ENCODE measurements at regions not wholly inside any gene's neighbourhood (a gene's known extent, or its start where the extent isn't known, plus 50 kb on each side); places are given as distances from the start of the nearest gene placed in this dataset.
"Not testable (repeated sequence)": the region's sequence is repeated elsewhere in the genome, so short reads cannot be mapped to it uniquely, and the experiment has no call there.

GRCh38 chr1:168826269-168826668 is 97.3 kb upstream of the DPT start:
- DNase-seq (ENCODE audit: low read depth): no peak

GRCh38 chr1:168827557-168827956 is 98.6 kb upstream of the DPT start:
- no peak for DNase-seq (ENCODE audit: low read depth)

GRCh38 chr1:168829876-168830275 is 100.9 kb upstream of the DPT start:
- no peak for DNase-seq (ENCODE audit: low read depth)

- DNase-seq (ENCODE audit: low read depth): no peak
Observed at GRCh38 chr1:168830562-168830961, 101.6 kb upstream of the DPT start.

- no peak for DNase-seq (ENCODE audit: low read depth)
Observed at GRCh38 chr1:168832661-168833060, 103.7 kb upstream of the DPT start.

DNA sequence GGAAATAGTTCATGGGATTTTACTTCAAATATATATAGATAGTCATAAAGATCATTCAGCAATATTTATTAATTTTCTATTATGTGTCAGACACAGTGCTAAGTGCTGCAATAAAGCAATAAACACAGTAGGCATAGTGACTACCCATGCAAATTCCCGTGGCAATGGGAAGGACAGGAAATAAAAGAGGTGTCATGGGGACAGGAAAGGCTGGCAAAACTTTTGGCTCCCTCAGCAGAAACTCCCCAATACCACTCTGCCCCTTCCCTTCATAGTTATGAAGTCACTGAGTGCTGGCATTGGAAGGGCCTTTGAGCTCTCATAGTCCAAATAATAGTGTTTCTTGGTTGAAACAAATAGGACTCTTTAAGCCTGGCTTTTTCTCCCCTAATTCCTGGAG is 104.4 kb upstream of the DPT start:
- no peak for DNase-seq (ENCODE audit: low read depth)

DNA sequence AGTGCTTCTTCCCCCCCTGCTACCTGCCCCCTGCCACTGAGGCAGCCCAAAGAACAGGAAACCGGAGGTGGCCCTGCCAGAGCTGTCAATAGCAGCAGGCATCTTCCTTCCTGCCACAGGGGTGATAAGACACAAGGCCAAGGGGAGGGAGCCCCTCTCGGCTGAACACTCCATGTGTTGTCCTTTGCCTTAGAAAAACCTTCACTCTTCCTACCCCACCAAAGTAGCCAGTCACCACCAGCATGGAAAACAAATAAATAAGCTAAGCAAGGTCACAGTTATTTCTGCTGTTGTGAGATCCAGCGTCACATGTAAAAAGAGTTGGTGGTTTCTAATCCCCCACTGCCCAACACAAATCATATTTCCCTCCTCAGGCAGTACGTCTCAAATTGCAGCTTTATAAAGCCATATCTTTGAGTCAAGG is 104.8 kb upstream of the DPT start:
- DNase-seq (ENCODE audit: low read depth): no peak

- no peak for DNase-seq (ENCODE audit: low read depth)
Observed at GRCh38 chr1:168834225-168834872, 105.3 kb upstream of the DPT start.

DNA sequence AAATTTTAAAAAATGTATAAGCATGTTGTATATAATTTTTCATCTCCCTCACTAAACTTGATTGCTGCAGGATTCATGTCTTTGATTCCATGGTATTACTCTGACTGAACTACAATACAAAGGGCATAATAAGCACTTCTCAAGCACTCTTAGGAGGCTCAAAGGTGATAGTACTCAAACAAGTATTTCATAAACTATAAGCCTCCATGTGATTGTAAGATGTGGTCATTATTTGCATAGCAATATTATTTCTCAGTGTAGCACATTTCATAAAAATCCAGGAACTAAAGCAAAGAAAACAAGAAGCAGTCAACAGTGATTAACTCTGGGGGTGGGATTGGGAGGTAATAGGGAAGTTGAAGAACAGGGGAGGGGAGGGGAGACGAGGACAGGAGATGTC is 106.2 kb upstream of the DPT start:
- no peak for DNase-seq (ENCODE audit: low read depth)

GRCh38 chr1:168835791-168836190 is 106.8 kb upstream of the DPT start:
- DNase-seq (ENCODE audit: low read depth): no peak

DNA sequence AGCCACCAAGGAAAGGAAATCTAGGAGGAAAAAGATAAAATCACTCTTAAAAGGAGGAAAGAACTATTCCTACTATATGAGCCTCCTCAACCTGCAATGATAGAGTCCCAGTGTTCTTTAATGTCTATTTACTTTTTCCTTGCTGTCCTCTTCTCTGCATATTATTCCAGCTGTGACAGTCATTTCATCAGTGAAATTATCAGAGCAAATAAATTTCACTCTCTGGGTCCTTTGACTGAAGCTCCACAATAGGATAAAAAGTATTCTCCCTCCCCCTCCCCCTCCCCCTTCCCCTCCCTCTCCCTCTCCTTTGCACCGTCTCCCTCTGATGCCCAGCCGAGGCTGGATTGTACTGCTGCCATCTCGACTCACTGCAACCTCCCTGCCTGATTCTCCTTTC is 107.5 kb upstream of the DPT start:
- no peak for DNase-seq (ENCODE audit: low read depth)

DNA sequence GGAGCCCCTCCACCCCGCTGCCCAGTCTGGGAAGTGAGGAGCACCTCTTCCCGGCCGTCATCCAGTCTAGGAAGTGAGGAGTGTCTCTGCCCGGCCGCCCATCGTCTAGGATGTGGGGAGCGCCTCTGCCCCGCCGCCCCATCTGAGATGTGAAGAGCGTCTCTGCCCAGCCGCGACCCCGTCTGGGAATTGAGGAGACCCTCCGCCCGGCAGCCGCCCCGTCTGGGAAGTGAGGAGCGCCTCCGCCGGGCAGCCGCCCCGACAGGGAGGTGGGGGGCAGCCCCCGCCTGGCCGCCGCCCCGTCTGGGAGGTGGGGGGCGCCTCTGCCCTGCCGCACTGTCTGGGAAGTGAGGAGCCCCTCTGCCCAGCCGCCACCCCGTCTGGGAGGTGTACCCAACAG is 108.2 kb upstream of the DPT start:
- not testable (repeated sequence) for DNase-seq (ENCODE audit: low read depth)

DNA sequence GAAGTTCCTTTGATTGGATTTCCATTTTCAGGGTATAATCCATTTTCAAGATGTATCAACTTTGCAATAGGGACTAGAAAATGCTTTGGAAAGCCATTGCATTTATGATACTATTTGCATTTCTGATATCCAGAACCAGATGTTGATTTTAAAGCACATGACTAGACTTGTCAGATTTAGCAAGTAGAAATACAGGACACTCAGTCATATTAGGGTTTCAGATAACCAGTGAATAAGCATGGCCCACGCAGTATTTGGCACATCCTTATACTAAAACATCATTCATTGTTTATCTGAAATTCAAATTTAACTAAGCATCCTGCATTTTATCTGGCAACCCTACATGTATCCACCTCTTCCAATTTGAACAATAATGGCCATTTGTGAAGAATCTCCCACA is 113.3 kb upstream of the DPT start:
- DNase-seq (ENCODE audit: low read depth): no peak

GRCh38 chr1:168842916-168843315 is 113.9 kb upstream of the DPT start:
- no peak for DNase-seq (ENCODE audit: low read depth)

GRCh38 chr1:168843401-168843800 is 114.4 kb upstream of the DPT start:
- DNase-seq (ENCODE audit: low read depth): no peak

GRCh38 chr1:168843950-168844349 is 114.9 kb upstream of the DPT start:
- DNase-seq (ENCODE audit: low read depth): no peak

GRCh38 chr1:168845140-168845539 is 116.1 kb upstream of the DPT start:
- DNase-seq (ENCODE audit: low read depth): no peak

DNA sequence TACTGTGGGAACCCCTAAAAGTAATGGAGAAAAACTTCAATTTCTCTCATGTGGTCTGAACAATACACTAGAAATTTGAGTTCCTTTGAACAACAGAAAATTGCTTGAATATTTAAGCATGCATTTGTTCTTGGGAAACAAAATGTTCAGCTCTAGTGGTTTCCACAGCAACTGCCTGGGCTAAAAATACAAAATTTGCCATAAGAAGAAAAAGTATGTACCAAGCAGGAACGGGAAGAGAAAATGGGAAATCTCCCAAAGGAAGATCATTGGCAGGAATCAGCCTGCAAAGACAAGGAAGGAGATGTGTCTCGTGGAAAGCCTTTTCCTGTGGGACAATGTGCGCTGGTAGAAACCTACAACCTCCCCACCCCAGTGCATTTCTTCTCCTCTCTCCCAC is 119.0 kb upstream of the DPT start:
- no peak for DNase-seq (ENCODE audit: low read depth)

- no peak for DNase-seq (ENCODE audit: low read depth)
Observed at GRCh38 chr1:168861421-168862004, 132.5 kb upstream of the DPT start.

- no peak for DNase-seq (ENCODE audit: low read depth)
Observed at GRCh38 chr1:168863772-168864171, 134.8 kb upstream of the DPT start.

- DNase-seq (ENCODE audit: low read depth): no peak
Observed at GRCh38 chr1:168864266-168864665, 135.3 kb upstream of the DPT start.

- DNase-seq (ENCODE audit: low read depth): no peak
Observed at GRCh38 chr1:168865850-168866620, 137.0 kb upstream of the DPT start.

GRCh38 chr1:168867941-168868634 is 139.1 kb upstream of the DPT start:
- DNase-seq (ENCODE audit: low read depth): no peak
